T1000 (cell line): ENCODE measurements at regions not wholly inside any gene's neighbourhood (a gene's known extent, or its start where the extent isn't known, plus 50 kb on each side); places are given as distances from the start of the nearest gene placed in this dataset.
"Not testable (repeated sequence)": the region's sequence is repeated elsewhere in the genome, so short reads cannot be mapped to it uniquely, and the experiment has no call there.

Experiments used
- DNase-seq: peaks from one replicate; lab custom pipeline; 2025; ENCODE audit warnings: mixed read lengths; lab: John Stamatoyannopoulos, UW

DNA sequence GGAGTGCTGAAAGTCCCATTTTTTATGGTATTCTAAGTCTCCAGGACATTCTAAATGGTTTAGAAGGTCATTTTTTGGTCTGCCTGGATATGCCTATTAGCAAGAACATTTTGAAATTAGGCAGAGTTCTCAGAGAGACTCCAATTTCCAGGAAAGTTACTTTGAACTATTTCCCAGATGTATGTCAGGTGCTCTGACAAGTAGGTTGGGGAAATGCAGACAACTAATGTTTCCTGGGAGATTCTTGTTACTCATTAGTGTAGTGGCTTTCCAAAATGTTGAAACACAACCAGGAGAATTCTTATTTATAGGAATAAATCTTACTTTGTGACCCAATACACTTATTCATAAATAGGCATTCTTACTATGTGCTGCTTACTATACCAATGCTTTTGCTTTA, 268.4 kb downstream of the ZNF37A start:
- DNase-seq, result not testable (repeated sequence)

DNA sequence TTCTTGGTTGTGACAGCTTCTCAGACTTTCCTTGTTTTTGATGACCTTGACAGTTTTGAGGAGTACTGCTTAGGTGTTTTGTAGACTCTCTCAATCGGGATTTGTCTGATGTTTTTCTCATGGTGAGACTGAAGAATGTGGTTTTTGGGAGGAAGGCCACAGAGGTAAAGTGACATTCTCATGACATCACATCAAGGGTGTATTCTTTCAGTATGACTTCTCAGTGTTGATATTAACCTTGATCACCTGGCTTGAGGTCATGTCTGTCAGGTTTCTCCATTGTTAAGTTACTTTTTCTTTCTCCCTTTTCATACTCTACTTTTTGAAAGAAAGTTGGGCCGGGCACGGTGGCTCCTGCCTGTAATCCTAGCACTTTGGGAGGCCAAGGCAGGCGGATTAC, 269.9 kb downstream of the ZNF37A start:
- not testable (repeated sequence) for DNase-seq

DNA sequence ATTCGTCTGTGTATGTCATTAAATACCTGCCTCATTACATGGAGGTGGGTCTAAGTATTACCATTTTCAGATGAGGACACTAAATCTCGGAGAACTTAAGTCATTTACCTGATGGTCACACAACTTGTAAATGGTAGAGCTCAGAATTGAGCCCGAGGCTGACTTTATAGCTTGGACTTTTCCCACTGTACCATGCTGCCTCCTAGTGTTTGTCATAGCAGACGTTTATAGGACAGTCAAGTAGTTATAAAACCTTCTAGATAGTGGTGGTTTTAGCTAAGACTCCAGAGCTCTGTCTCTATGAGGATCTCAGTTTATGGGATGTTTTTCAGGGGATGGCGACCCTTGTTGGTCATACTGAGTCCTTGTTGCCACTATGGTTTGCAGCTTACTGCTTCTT, 271.8 kb downstream of the ZNF37A start:
- DNase-seq, result not testable (repeated sequence)

GRCh38 chr10:38383800-38384199, 289.7 kb downstream of the ZNF37A start:
- DNase-seq, result not testable (repeated sequence)

DNA sequence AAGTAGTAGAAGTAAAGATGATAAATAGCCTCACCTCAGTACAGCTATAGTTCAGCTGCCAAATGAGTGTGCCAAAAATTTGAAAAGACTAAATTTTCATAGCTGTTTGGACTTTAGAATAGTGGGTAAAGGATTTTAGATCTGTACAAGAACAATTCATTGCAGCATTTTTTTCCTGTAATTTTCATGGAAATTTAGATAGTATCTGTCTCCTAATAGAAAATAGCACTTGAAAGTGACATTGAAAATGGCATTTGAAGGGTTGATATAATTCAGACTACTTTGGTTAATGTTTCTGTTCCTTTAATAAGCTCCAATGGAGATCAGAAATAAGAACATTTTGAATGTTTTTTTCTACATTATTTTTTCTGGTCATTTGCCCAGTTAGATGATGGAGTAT, 292.7 kb downstream of the ZNF37A start:
- not testable (repeated sequence) for DNase-seq

- not testable (repeated sequence) for DNase-seq
Observed at GRCh38 chr10:38390725-38391124, 296.6 kb downstream of the ZNF37A start.

DNA sequence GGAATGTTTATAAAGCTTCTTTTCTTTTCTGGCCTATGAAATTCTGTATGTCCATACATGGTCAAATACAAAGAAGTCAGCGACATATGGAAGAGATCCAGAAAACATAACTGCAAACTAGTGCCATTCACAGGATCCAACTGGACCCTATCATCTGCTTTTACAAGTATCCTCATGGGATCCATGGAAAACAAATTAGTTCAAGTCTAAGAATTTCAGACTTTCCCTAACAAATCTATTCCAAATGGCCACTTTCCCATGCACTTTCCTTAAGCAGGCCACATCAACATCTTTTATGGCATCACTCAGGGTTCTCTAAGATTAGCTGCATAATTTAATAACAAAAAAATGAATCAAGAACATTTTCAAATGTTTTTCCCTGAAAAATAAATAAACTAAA, 301.3 kb downstream of the ZNF37A start:
- not testable (repeated sequence) for DNase-seq

GRCh38 chr10:38396178-38396954, 302.2 kb downstream of the ZNF37A start:
- not testable (repeated sequence) for DNase-seq

DNA sequence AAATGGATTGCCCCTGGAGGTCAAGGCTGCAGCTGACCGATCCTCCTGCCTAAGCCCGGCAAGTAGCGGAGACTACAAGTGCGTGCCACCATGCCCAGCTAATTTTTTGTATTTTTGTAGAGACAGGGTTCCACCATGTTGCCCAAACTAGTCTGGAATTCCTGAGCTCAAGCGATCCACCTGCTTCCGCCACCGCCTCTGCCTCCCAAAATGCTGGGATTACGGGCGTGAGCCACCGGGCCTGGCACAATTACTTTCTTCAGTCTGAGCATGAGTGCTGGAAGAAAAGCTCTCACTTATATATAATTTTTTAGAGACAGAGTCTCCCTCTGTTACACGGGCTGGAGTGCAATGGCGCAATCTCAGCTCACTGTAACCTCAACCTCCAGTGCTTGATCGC, 307.4 kb downstream of the ZNF37A start:
- DNase-seq, result not testable (repeated sequence)

- peak; percentile 74 for DNase-seq
Observed at GRCh38 chr10:38402442-38403346, 308.6 kb downstream of the ZNF37A start.

DNA sequence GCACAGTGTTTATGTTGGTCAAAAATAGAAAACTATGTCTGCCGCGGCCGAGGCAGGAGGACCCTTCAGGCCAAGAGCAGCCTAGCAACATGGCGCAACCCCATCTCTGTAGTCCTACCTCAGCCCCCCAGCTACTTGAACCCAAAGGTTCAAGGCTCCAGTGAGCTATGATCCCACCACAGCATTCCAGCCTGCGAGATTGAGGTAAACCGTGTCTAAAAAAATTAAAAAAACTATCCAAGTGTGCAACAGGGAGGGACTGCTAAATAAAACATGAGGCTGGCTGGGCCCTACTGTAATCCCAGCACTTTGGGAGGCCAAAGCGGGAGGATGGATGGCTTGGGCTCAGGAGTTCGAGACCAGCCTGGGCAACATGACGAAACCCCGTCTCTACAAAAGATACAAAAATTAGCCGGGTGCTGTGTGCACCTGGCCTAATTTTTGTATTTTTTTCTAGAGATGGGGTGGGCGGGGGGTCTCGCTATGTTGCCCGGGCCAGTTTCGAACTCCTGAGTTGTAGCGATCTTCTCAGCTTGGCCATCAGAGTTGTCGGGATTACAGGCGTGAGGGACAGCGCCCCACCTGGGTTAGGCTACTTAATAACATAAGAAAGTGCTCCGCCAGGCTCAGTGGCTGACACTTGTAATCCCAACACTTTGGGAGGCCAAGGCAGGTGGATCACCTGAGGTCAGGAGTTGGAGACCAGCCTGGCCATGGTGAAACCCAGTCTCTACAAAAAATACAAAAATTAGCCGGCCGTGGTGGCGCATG, 309.4 kb downstream of the ZNF37A start:
- DNase-seq, result not testable (repeated sequence)

DNA sequence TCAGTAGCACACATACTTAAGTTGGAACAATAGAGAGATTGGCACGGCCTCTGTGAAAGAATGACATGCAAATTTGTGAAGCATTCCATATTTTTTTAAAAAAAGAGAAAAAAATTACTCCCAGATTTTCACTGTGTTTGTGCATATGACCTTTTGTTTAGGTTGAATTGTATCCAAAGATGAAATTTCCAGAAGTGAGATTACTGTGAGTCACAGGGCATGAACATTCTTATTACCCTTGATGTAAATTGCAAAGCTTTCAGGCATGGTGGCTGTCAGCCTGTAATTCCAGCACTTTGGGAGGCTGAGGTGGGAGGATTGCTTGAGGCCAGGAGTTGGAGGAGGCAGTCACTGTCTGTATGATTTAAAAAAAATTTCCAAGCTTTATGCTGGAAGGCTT, 329.5 kb downstream of the ZNF37A start:
- not testable (repeated sequence) for DNase-seq

DNA sequence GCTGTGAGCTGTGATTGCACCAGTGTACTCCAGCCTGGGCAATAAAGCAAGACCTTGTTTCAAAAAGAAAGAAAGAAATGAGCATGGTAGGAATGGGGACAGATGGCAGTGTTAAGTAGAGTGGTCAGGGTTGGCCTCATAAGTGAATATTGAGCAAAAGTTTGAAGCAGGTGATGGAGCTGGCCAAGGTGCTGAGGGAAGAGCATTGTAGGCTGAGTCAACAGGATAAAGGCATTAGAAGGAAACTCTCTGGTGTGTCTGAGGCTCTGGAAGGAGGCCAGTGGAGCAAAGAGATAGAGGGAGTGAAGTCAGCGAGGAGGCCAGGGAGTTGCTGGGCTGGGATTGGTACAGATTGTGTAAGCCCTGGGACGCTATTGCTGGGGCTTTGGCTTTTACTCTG, 336.1 kb downstream of the ZNF37A start:
- not testable (repeated sequence) for DNase-seq

DNA sequence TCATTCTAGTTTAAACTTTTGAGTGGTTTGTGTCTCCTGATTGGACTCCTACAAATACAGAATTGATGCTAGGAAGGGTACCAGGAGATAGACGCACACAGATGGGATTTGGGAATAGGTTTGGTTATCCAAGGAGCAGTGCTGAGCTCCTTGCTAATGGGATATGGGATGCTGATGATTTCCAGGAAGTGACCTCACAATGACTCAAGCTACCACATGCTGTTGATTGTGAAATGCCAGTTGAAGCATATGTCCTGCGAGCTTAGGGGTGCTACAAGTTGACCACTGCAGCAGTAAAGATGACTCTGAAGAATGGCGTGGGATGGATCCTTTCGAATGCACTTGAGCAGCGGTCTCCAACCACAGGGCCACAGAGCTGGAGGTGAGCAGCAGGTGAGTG, 343.2 kb downstream of the ZNF37A start:
- not testable (repeated sequence) for DNase-seq

GRCh38 chr10:38448614-38449355, 354.6 kb downstream of the ZNF37A start:
- not testable (repeated sequence) for DNase-seq

DNA sequence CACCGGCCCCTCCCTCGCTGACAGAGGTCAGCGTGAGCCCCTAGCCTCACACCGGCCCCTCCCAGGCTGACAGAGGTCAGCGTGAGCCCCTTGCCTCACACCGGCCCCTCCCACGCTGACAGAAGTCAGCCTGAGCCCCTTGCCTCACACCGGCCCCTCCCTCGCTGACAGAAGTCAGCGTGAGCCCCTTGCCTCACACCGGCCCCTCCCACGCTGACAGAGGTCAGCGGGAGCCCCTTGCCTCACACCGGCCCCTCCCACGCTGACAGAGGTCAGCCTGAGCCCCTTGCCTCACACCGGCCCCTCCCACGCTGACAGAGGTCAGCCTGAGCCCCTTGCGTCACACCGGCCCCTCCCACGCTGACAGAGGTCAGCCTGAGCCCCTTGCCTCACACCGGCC, 355.5 kb downstream of the ZNF37A start:
- not testable (repeated sequence) for DNase-seq

GRCh38 chr10:38450372-38451057, 356.4 kb downstream of the ZNF37A start:
- not testable (repeated sequence) for DNase-seq

DNA sequence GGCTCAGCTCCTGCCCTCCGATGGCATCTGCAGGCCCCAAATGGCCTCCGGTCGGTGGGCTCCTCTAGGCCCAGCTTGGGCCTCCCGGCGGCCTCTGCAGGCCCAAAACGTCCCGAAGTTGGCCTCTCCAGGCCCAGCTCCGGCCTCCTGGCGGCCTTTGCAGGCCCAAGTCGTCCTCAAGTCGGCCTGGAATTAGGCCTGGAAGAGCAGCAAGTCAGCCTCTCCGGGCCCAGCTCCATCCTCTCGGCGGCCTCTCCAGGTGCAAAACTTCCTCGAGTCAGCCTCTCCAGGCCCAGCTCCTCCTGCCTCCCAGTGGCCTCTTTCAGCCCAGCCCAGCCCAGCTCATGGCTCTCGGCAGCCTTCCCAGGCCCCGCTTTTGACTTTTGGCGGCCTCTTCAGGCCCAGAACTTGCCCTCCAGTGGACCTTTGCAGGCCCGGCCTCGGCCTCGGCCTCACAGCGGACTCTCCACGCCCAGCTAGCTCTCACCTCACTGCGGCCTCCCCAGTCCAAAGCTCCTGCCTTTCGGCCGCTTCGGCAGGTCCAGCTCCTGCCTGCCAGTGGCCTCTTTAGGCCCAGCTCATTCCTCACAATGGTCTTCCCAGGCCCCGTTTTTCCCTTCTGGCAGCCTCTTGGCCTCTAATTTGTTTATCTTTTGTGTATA, 357.3 kb downstream of the ZNF37A start:
- DNase-seq, result not testable (repeated sequence)
